Gastrocnemius medialis (tissue), 4 donors: ENCODE measurements at regions not wholly inside any gene's neighbourhood (a gene's known extent, or its start where the extent isn't known, plus 50 kb on each side); places are given as distances from the start of the nearest gene placed in this dataset.

Experiments used
- ATAC-seq, 2 donors: fragments of 150-250 bp; one replicate each; pipeline ENCODE4 v1.9.1; 2016
- DNase-seq, 2 donors: peaks; one replicate each; pipeline ENCODE4 v3.0.0-alpha.2; 2019
- H3K27ac ChIP-seq, 4 donors: fragments of 200-600 bp; sonication (generic); 1 replicate in 1 of 4; 2 replicates in 3 of 4; pipeline ENCODE4 v1.5.1; 2016 to 2018; ENCODE audit warnings: mild to moderate bottlenecking in 2 of 4, moderate library complexity in 1 of 4
- H3K27me3 ChIP-seq, 3 donors: fragments of 200-600 bp; sonication (generic) in 2 of 3; 1 replicate in 1 of 3; 2 replicates in 2 of 3; pipeline versions ENCODE4 v1.5.1 to v1.6.0; 2016 to 2019; ENCODE audit warnings: mild to moderate bottlenecking in 1 of 3, moderate library complexity in 1 of 3
- H3K36me3 ChIP-seq, 2 donors: fragments of 200-600 bp; sonication (generic) in 1 of 2; one replicate each; pipeline ENCODE4 v1.5.1; 2017 to 2018
- H3K4me1 ChIP-seq, 2 donors: fragments of 200-600 bp; sonication (generic) in 1 of 2; one replicate each; pipeline ENCODE4 v1.5.1; 2016 to 2017; ENCODE audit warnings: mild to moderate bottlenecking in 2 of 2
- H3K4me3 ChIP-seq, 4 donors: fragments of 200-600 bp; sonication (generic) in 3 of 4; 1 replicate in 1 of 4; 2 replicates in 3 of 4; pipeline ENCODE4 v1.5.1; 2016 to 2019; ENCODE audit warnings: mild to moderate bottlenecking in 2 of 4
- H3K9me3 ChIP-seq, 3 donors: fragments of 200-600 bp; sonication (generic) in 2 of 3; 1 replicate in 1 of 3; 2 replicates in 2 of 3; pipeline ENCODE4 v1.5.1; 2016 to 2019
- CTCF ChIP-seq, 5 experiments: fragments of 450-650 bp in 3 of 5; fragments of 200-600 bp in 2 of 5; sonication (generic) in 2 of 5; IDR thresholded peaks in 4 of 5; conservative IDR thresholded peaks in 1 of 5; 1 replicate in 4 of 5; 2 replicates in 1 of 5; pipeline ENCODE4 v1.5.1; 2016 to 2019; ENCODE audit warnings: antibody characterized with exemption in 5 of 5, mild to moderate bottlenecking in 3 of 5, moderate library complexity in 3 of 5
- POLR2A ChIP-seq, 2 donors: fragments of 450-650 bp; IDR thresholded peaks; one replicate each; pipeline ENCODE4 v1.6.1; 2017; ENCODE audit warnings: antibody characterized with exemption in 2 of 2, mild to moderate bottlenecking in 2 of 2, moderate library complexity in 2 of 2
- in situ Hi-C, 4 donors: fragments of 200-750 bp; cut with MboI; loops; one replicate each; pipeline versions ENCODE4 v1.15.0 to v1.8.0; 2017; ENCODE audit warnings: low sequenced_read_pairs in 4 of 4
- intact Hi-C: fragments of 100-400 bp; cut with DNase I; formaldehyde crosslinking; loops from one replicate; pipeline ENCODE4 v1.15.1; 2023; ENCODE audit warnings: low total_unique reads

GRCh38 chr16:65285128-65286048 is 163.5 kb upstream of the CDH11 start:
- intact Hi-C loops (no loop called here), in situ Hi-C loops (no loop called here)
- no peak for ATAC-seq
- no peaks in the 10 kb centered on the region for H3K36me3 ChIP-seq
- no peaks in the 10 kb centered on the region for H3K27me3 ChIP-seq
- peaks cover 9 to 11% of the 10 kb centered on the region in 2 donors for H3K4me1 ChIP-seq
- DNase-seq: no peak
- no peak overlapping the region for H3K4me3 ChIP-seq
- H3K27ac ChIP-seq: no peak overlapping the region
- H3K9me3 ChIP-seq: no peaks in the 10 kb centered on the region
- no peak for TF ChIP-seq POLR2A (IDR thresholded peaks at IDR 0.05)
- TF ChIP-seq CTCF (IDR thresholded peaks at IDR 0.05 in 4 of 5, conservative IDR thresholded peaks at IDR 0.05 in 1 of 5): no peak

- Histone ChIP-seq H3K9me3 (no peaks in the 10 kb centered on the region), H3K4me3 (no peak overlapping the region), H3K36me3 (no peaks in the 10 kb centered on the region), H3K4me1 (peaks cover 4 to 5% of the 10 kb centered on the region in 2 donors), H3K27ac (no peak overlapping the region), H3K27me3 (no peaks in the 10 kb centered on the region)
- intact Hi-C loops (no loop called here), in situ Hi-C loops (no loop called here)
- DNase-seq (no peak), ATAC-seq (no peak)
- TF ChIP-seq POLR2A (IDR thresholded peaks at IDR 0.05) (no peak), CTCF (IDR thresholded peaks at IDR 0.05 in 4 of 5, conservative IDR thresholded peaks at IDR 0.05 in 1 of 5) (no peak)
These were observed 162.8 kb upstream of the CDH11 start for GRCh38 chr16:65284626-65285025.

GRCh38 chr16:65283181-65283651 is 161.4 kb upstream of the CDH11 start:
- Histone ChIP-seq H3K27ac (no peak overlapping the region), H3K36me3 (no peaks in the 10 kb centered on the region), H3K9me3 (no peaks in the 10 kb centered on the region), H3K27me3 (no peaks in the 10 kb centered on the region), H3K4me3 (no peak overlapping the region), H3K4me1 (no peaks in the 10 kb centered on the region)
- ATAC-seq: no peak
- no peak for DNase-seq
- no peak for TF ChIP-seq POLR2A (IDR thresholded peaks at IDR 0.05)
- no peak for TF ChIP-seq CTCF (IDR thresholded peaks at IDR 0.05 in 4 of 5, conservative IDR thresholded peaks at IDR 0.05 in 1 of 5)
- in situ Hi-C loops: no loop called here
- intact Hi-C loops: no loop called here

- ATAC-seq: no peak
- H3K9me3 ChIP-seq: no peaks in the 10 kb centered on the region
- H3K4me1 ChIP-seq: no peaks in the 10 kb centered on the region
- no peaks in the 10 kb centered on the region for H3K36me3 ChIP-seq
- no peaks in the 10 kb centered on the region for H3K27me3 ChIP-seq
- DNase-seq: no peak
- intact Hi-C loops (no loop called here), in situ Hi-C loops (no loop called here)
- H3K4me3 ChIP-seq: no peak overlapping the region
- no peak for TF ChIP-seq POLR2A (IDR thresholded peaks at IDR 0.05)
- H3K27ac ChIP-seq: no peak overlapping the region
These were observed 159.7 kb upstream of the CDH11 start for GRCh38 chr16:65281586-65281985.

DNA sequence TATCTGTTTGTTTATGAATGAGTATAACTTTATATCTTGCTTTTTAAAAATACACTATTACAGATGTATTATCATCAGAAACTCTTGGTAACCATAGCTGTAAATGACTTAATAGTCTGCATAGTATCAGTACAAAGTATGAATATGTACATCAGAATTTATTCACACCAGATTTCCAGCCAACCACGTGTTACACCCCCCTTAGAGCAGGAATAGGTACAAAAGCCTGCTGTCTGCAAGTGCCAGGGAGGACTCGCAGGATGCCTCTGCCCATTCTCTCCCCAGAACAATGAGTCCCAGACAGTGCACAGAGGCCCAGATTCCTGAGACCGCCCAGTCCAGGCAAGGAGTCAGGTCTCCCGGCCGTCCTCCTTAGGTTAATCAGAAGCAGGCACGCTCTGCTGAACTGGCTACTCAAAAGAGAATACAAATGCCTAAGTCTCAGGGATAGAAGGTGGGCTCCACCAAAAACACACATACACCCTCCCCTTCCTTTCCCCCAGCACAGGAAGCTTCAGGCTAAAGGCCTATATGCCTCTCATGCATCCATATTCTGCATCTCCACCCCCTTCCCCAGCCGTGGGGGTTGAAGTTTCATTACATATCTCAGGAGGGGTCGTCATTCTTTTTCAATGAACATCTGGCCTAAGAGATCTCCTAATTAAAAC is 159.1 kb upstream of the CDH11 start:
- in situ Hi-C loops: no loop called here
- Histone ChIP-seq H3K4me1 (no peaks in the 10 kb centered on the region), H3K9me3 (no peaks in the 10 kb centered on the region), H3K4me3 (no peak overlapping the region), H3K27ac (no peak overlapping the region), H3K36me3 (no peaks in the 10 kb centered on the region), H3K27me3 (no peaks in the 10 kb centered on the region)
- ATAC-seq (no peak), DNase-seq (no peak)
- TF ChIP-seq POLR2A (IDR thresholded peaks at IDR 0.05) (no peak), CTCF (IDR thresholded peaks at IDR 0.05 in 4 of 5, conservative IDR thresholded peaks at IDR 0.05 in 1 of 5) (no peak)
- intact Hi-C loops: no loop called here
